GM20000 (cell line): ENCODE measurements at regions not wholly inside any gene's neighbourhood (a gene's known extent, or its start where the extent isn't known, plus 50 kb on each side); places are given as distances from the start of the nearest gene placed in this dataset.

Source experiments
- DNase-seq: peaks from one replicate; pipeline ENCODE4 v3.0.0; 2012; ENCODE audit warnings: low spot score
- TF ChIP-seq, protein P1 (sequence below): IDR thresholded peaks from 2 replicates; pipeline ENCODE4 v1.5.1; 2012; ENCODE audit warnings: mild to moderate bottlenecking, control low read depth; ENCODE audit errors: extremely low read depth, missing control alignments

GRCh38 chr2:144711084-144711483, 191.2 kb upstream of the ZEB2 start:
- DNase-seq: no peak
- TF ChIP-seq, protein P1, sequence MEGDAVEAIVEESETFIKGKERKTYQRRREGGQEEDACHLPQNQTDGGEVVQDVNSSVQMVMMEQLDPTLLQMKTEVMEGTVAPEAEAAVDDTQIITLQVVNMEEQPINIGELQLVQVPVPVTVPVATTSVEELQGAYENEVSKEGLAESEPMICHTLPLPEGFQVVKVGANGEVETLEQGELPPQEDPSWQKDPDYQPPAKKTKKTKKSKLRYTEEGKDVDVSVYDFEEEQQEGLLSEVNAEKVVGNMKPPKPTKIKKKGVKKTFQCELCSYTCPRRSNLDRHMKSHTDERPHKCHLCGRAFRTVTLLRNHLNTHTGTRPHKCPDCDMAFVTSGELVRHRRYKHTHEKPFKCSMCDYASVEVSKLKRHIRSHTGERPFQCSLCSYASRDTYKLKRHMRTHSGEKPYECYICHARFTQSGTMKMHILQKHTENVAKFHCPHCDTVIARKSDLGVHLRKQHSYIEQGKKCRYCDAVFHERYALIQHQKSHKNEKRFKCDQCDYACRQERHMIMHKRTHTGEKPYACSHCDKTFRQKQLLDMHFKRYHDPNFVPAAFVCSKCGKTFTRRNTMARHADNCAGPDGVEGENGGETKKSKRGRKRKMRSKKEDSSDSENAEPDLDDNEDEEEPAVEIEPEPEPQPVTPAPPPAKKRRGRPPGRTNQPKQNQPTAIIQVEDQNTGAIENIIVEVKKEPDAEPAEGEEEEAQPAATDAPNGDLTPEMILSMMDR: no peak

DNA sequence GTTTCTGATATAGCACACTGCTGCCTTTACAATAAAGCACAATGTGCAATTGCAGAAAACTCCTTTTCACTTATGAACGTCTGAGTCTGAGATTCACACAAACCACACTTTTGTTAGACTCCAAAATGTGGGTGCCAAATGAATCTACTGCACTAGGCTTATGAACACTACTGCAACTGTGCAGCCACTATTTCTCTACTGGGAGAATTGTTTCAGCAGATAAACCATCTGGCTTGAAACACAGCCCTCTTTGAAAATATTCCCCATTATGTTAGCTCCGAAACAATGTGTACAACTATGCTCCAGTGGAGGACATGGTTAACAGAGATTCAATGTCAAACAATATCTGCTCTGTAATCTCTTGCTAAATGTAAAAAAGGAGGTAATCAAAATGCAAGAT, 188.7 kb upstream of the ZEB2 start:
- TF ChIP-seq, protein P1: no peak
- DNase-seq: no peak

DNA sequence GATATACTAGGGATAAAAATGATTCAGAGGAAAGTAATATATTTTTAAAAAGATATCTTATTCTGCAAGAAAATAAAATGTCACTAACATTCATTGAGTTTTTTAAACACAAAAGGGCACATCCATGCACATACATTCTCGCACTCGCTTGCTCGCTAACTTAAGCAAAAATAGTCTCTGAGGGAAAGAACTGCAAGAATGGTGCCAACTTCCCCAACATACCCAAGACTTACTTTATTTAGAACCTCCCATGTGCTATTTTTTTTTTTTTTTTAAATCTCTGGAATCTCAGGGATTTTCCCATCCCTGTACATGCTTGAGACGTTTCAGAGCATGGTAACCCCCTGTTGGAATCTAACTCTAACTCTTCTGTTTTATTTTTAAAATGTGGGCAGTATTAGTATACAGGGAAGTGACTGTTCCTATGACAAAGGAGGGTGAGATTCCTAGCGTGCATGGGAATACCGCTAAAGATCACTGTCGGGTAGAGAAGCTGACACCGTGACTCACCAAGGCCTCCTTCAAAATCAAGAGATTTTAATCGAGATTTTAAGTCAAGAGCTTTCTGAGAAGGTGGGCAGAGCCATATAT, 187.9 kb upstream of the ZEB2 start:
- TF ChIP-seq, protein P1: no peak

DNA sequence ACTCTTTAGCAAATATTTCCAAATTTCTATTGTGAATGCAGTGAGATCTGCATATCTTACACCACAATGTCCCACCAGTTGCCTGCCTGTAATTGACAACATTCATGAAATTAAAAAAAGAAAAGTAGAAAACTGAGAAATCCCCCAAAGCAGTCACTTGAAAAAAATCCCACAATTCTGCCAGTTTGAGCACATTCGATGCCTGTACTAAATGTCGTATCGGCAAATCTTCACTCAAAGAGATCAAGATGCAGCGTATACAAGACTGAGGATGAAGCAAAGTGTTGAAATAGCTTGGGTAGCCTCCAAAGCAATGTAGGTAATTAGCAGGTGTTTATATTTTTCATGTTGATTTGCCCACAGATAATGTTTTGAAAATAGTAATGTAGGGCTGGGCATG, 186.7 kb upstream of the ZEB2 start:
- DNase-seq: no peak
- TF ChIP-seq, protein P1: no peak

More for the DNA sequence above, 187.9 kb upstream of the ZEB2 start:
- no peak for DNase-seq

DNA sequence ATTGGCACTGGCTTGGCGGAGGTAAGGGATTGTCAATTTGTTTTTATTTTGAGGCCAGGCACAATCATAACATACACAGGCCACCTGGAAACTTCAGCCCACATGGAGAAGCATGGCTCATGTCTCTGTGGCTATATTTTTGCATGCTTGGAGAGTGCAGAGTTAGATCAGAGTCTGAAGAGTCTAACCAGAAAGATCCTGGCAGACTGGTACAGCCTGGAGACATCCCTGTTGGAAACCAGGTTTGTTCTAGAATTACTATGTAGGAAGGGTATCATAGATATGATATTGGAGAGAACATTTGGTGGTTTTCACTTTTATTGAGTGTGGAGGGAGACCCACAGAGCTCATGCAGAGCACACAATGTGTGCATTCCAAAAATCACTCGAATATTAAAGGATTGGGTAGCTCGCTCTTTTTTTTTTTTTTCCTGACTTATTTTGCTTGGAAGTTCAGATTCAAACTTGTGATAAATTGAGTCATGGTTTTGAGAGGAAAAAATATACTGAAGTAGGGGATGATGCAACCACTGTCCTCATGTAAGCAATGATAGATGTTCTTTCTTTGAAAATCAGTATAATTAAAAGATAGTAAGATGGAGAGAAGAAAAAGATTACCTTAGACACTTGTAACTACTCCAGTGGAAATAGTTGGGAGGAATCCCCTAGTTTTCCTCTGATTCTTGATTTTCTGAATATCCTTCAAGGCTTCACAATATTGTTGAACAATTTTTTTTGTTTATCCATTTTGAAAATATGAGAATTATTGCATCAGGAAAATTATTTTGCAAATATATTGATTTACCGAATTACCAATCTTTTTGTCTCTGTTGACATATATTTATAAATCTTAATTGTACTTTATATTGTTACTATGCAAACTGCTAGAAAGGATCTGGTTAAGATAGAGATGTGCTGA, 185.7 kb upstream of the ZEB2 start:
- TF ChIP-seq, protein P1: no peak
- no peak for DNase-seq

- no peak for DNase-seq
- TF ChIP-seq, protein P1: no peak
Observed at GRCh38 chr2:144704709-144705095, 184.8 kb upstream of the ZEB2 start.
